Colonic mucosa (tissue), 4 donors: ENCODE measurements at regions not wholly inside any gene's neighbourhood (a gene's known extent, or its start where the extent isn't known, plus 50 kb on each side); places are given as distances from the start of the nearest gene placed in this dataset.

Experiments used
- DNase-seq: peaks from one replicate; pipeline ENCODE4 v3.0.0-alpha.2; 2020
- H3K27ac ChIP-seq: fragments of 200-600 bp; one replicate; pipeline ENCODE4 v1.8.0; 2021
- H3K27me3 ChIP-seq: fragments of 200-600 bp; one replicate; pipeline ENCODE4 v1.8.0; 2021
- H3K36me3 ChIP-seq: fragments of 200-600 bp; one replicate; pipeline ENCODE4 v1.8.0; 2021
- H3K4me1 ChIP-seq: fragments of 200-600 bp; one replicate; pipeline ENCODE4 v1.8.0; 2021; ENCODE audit warnings: mild to moderate bottlenecking
- H3K4me3 ChIP-seq: fragments of 200-600 bp; one replicate; pipeline ENCODE4 v1.8.0; 2021
- H3K9ac ChIP-seq, 2 donors: one replicate each; pipeline ENCODE4 v1.7.0; 2013; ENCODE audit warnings: control low read depth in 2 of 2, low read depth in 2 of 2, low read length in 2 of 2
- H3K9me3 ChIP-seq: fragments of 200-600 bp; one replicate; pipeline ENCODE4 v1.8.0; 2021
- intact Hi-C: fragments of 100-400 bp; cut with DNase I; formaldehyde crosslinking; loops from one replicate; pipeline ENCODE4 v1.14.1; 2022
- TF ChIP-seq, protein P1 (sequence below): fragments of 200-600 bp; IDR thresholded peaks from one replicate; pipeline ENCODE4 v1.8.0; 2022; ENCODE audit warnings: antibody characterized with exemption, mild to moderate bottlenecking
- donor health status: healthy.
- donor health status: DM: no; HTN: no; CAD: no.
- donor health status: DM: no; HTN: no; CAD: no.

DNA sequence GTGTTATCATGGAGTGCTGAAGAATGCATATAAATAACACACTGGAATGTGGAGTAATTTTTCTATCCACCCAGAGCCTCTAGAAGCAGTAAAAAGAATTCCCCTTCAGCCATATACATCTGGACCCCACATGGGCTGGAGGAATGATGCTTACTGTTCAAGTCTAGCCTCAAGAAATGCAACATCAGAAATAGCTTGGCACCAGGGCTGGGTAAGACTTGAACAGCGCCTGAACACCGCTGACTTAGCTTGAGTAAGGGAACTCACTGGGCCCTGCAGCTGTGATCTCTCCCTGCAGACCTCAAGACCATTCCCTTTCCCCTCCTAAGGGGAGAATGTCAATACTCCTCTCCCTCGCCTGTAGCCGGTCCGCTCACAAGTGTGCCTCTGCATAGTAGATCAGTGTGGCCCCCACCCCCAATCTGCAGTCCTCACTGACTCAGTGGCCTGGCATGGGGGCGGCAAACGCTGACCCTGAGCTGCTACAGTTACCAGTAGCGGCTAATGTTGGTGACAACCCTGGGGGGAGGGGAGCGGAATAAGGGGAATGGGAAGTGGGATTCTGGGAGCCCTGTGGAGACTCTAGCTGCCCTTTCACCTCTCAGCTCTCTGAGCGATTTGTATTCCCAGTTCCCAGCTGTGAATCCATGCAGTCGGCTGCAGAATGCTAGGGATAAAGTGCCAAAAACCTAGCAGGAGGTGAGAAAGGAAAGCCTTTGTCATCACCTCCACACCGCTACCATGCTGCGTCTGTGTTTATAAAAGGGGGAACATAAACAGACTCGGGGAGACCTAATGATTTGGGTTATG is 483.9 kb downstream of the DISC1 start:
- Histone ChIP-seq H3K9me3 (no peaks in the 10 kb centered on the region), H3K27me3 (no peaks in the 10 kb centered on the region), H3K4me1 (no peaks in the 10 kb centered on the region), H3K4me3 (no peak overlapping the region), H3K36me3 (no peaks in the 10 kb centered on the region), H3K27ac (no peak overlapping the region), H3K9ac (no peak overlapping the region)
- no peak for DNase-seq
- TF ChIP-seq, protein P1, sequence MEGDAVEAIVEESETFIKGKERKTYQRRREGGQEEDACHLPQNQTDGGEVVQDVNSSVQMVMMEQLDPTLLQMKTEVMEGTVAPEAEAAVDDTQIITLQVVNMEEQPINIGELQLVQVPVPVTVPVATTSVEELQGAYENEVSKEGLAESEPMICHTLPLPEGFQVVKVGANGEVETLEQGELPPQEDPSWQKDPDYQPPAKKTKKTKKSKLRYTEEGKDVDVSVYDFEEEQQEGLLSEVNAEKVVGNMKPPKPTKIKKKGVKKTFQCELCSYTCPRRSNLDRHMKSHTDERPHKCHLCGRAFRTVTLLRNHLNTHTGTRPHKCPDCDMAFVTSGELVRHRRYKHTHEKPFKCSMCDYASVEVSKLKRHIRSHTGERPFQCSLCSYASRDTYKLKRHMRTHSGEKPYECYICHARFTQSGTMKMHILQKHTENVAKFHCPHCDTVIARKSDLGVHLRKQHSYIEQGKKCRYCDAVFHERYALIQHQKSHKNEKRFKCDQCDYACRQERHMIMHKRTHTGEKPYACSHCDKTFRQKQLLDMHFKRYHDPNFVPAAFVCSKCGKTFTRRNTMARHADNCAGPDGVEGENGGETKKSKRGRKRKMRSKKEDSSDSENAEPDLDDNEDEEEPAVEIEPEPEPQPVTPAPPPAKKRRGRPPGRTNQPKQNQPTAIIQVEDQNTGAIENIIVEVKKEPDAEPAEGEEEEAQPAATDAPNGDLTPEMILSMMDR: no peak
- intact Hi-C loops: no loop called here

DNA sequence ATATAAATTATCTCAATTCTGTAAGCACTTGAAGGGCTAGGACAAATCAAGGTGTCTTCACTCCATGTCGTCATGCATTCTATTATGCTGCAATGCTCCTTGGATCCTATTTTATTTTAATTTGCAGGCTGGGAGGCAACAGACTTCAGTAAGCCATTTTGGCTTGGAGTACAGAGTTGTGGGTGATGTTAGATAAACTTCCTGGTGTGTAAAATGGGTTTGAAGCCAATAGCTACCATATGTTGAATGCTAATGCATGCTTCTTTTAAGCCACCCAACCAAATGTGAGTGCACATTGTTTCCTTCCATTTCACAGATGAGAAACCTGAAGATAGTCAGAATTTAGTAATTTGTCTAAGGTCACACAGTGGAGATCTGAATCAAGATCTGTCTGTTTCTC is 482.8 kb downstream of the DISC1 start:
- Histone ChIP-seq H3K27me3 (no peaks in the 10 kb centered on the region), H3K9ac (no peak overlapping the region), H3K4me3 (no peak overlapping the region), H3K4me1 (no peaks in the 10 kb centered on the region), H3K36me3 (no peaks in the 10 kb centered on the region), H3K27ac (no peak overlapping the region), H3K9me3 (no peaks in the 10 kb centered on the region)
- TF ChIP-seq, protein P1: no peak
- no peak for DNase-seq
- intact Hi-C loops: no loop called here

DNA sequence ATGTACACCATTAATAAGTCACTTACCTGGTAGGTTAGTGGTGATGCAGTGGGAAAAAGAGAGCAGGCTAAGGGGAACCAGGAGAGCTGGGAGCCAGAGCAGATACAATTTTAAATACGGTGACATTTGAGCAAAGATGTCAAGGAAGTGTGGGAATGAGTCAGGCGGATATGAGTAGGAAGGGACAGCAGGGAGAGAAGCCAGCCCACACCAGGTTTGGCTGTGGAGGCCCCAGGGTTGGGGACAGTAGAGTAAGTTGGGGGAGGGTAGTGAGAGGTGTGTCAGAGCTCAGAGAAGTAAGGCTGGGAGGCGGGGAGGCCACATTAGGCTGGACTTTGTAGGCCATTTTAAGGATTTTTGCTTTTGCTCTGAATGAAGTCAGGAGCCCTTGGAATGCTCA is 482.0 kb downstream of the DISC1 start:
- no peak overlapping the region for H3K9ac ChIP-seq

DNA sequence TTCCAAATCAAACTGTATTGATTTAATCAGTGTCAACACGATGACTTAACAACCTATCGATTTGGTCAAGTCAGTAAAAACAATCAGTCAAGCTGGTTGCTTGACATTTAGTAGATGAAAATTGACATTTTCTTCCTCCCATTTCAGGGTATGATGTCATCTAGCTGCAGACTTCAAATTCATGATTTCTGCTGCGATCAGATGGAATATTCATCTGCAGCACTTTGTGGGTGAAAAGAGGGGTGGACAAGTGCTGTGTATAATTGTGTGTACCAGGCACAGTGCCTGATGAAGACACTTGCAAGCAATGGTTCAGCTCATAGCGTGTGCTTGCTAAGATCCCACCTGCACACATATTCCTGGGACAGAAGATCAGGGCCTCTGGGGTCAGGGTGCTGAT is 479.8 kb downstream of the DISC1 start:
- Histone ChIP-seq H3K27me3 (no peaks in the 10 kb centered on the region), H3K9me3 (no peaks in the 10 kb centered on the region), H3K4me3 (no peak overlapping the region), H3K9ac (no peak overlapping the region), H3K27ac (no peak overlapping the region), H3K36me3 (no peaks in the 10 kb centered on the region), H3K4me1 (no peaks in the 10 kb centered on the region)
- intact Hi-C loops: no loop called here
- TF ChIP-seq, protein P1: no peak
- DNase-seq: no peak

More for the DNA sequence above, 482.0 kb downstream of the DISC1 start:
- intact Hi-C loops: no loop called here
- no peaks in the 10 kb centered on the region for H3K36me3 ChIP-seq
- H3K27me3 ChIP-seq: no peaks in the 10 kb centered on the region
- H3K4me3 ChIP-seq: no peak overlapping the region
- H3K4me1 ChIP-seq: no peaks in the 10 kb centered on the region
- no peak for DNase-seq
- H3K27ac ChIP-seq: no peak overlapping the region
- no peaks in the 10 kb centered on the region for H3K9me3 ChIP-seq
- TF ChIP-seq, protein P1: no peak

DNA sequence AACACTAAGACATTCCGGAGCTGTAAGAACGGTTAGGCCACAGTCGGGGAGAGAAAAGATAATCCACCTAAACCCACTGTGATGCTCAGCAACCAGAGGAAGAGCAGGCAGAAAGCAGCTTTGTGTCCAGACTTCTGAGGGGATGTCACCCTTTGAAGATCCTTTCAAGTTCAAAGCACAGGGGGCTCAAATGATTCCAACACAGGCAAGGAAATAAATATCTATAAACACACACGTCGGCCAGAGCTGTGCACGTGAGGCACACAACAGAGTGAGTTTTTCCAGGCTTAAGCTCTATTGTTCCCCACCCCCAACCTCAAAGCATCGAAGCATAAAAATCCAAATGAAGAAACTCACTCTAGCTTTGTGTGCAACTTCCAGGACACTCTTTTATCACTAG is 479.0 kb downstream of the DISC1 start:
- Histone ChIP-seq H3K27ac (no peak overlapping the region), H3K9ac (no peak overlapping the region), H3K4me1 (no peaks in the 10 kb centered on the region), H3K36me3 (no peaks in the 10 kb centered on the region), H3K4me3 (no peak overlapping the region), H3K27me3 (no peaks in the 10 kb centered on the region), H3K9me3 (no peaks in the 10 kb centered on the region)
- TF ChIP-seq, protein P1: no peak
- DNase-seq: no peak
- intact Hi-C loops: no loop called here
